ENCODE measurements at regions not wholly inside any gene's neighbourhood (a gene's known extent, or its start where the extent isn't known, plus 50 kb on each side); places are given as distances from the start of the nearest gene placed in this dataset.
"Not testable (repeated sequence)": the region's sequence is repeated elsewhere in the genome, so short reads cannot be mapped to it uniquely, and the experiment has no call there.

GRCh38 chr12:83260126-83260525 lies 573.4 kb downstream of the TMTC2 start:
- not testable (repeated sequence) for TF ChIP-seq EZH2 (IDR thresholded peaks at IDR 0.05; ENCODE audit: insufficient read depth, low read length); CTCF (IDR thresholded peaks at IDR 0.05; ENCODE audit: insufficient read depth, low read depth, low read length)

Data from astrocyte (in vitro differentiated cells and primary cell).